Caco-2 (cell line): ENCODE measurements at regions not wholly inside any gene's neighbourhood (a gene's known extent, or its start where the extent isn't known, plus 50 kb on each side); places are given as distances from the start of the nearest gene placed in this dataset.

Experiments
- BruUV-seq: library from RNA; stranded (reverse); fragments of 400-500 nt; replicated peaks from 2 replicates; lab custom pipeline; 2021; lab: Mats Ljungman, UMichigan
- CTCF ChIA-PET: fragments of 300-600 bp; sonication (Branson Sonifier 250); formaldehyde crosslinking; loops from one replicate; lab custom pipeline; 2022; ENCODE audit warnings: antibody characterized with exemption; lab: Charles Lee
- POLR2A ChIA-PET: fragments of 300-600 bp; sonication (Branson Sonifier 250); formaldehyde crosslinking; loops from one replicate; lab custom pipeline; 2022; ENCODE audit warnings: antibody characterized with exemption; lab: Charles Lee
- DNase-seq, 2 experiments: peaks; one replicate each; pipeline versions ENCODE4 v3.0.0 to v3.0.0-alpha.2; 2020 to 2022
- H3K27me3 ChIP-seq: replicated peaks from 2 replicates; pipeline ENCODE4 v1.6.0; 2011; ENCODE audit warnings: low read length; ENCODE audit not compliant: control insufficient read depth, insufficient read depth
- H3K36me3 ChIP-seq: 2 replicates; pipeline ENCODE4 v1.5.1; 2011; ENCODE audit warnings: low read length; ENCODE audit not compliant: control insufficient read depth, insufficient read depth
- H3K4me1 ChIP-seq: fragments of 250-450 bp; sonication (Bioruptor Pico); 2 replicates; pipeline ENCODE4 v1.5.1; 2020; ENCODE audit warnings: mild to moderate bottlenecking
- H3K4me3 ChIP-seq: 2 replicates; pipeline ENCODE4 v1.5.1; 2011; ENCODE audit warnings: low read depth, mild to moderate bottlenecking, control low read depth, low read length
- H3K9me3 ChIP-seq: fragments of 250-450 bp; sonication (Bioruptor Pico); 2 replicates; pipeline ENCODE4 v1.5.1; 2020; ENCODE audit warnings: mild to moderate bottlenecking, moderate library complexity
- H3K27ac Mint-ChIP-seq: one replicate; pipeline ENCODE4 v1.8.0; 2022; ENCODE audit warnings: mixed read lengths; ENCODE audit not compliant: unreplicated experiment
- H3K27me3 Mint-ChIP-seq: one replicate; pipeline ENCODE4 v1.8.0; 2022; ENCODE audit warnings: mixed read lengths; ENCODE audit not compliant: insufficient read depth, unreplicated experiment
- H3K36me3 Mint-ChIP-seq: one replicate; pipeline ENCODE4 v1.8.0; 2022; ENCODE audit warnings: mild to moderate bottlenecking, mixed read lengths; ENCODE audit not compliant: insufficient read depth, unreplicated experiment
- H3K4me1 Mint-ChIP-seq: one replicate; pipeline ENCODE4 v1.8.0; 2022; ENCODE audit warnings: low read depth, mixed read lengths; ENCODE audit not compliant: unreplicated experiment
- H3K4me3 Mint-ChIP-seq: one replicate; pipeline ENCODE4 v1.8.0; 2022; ENCODE audit warnings: mild to moderate bottlenecking, moderate library complexity, mixed read lengths; ENCODE audit not compliant: unreplicated experiment
- H3K9me3 Mint-ChIP-seq: one replicate; pipeline ENCODE4 v1.8.0; 2022; ENCODE audit warnings: mixed read lengths; ENCODE audit not compliant: unreplicated experiment
- CTCF ChIP-seq, 2 experiments: fragments of 200-600 bp in 1 of 2; IDR thresholded peaks; 1 replicate in 1 of 2; 2 replicates in 1 of 2; pipeline versions ENCODE4 v1.5.1 to v1.8.0; 2011 to 2022; ENCODE audit warnings: antibody characterized with exemption in 1 of 2, control low read depth in 1 of 2, inconsistent platforms in 1 of 2, low read depth in 1 of 2, low read length in 1 of 2, mild to moderate bottlenecking in 1 of 2, moderate library complexity in 1 of 2; ENCODE audit not compliant: insufficient read depth in 1 of 2, severe bottlenecking in 1 of 2, unreplicated experiment in 1 of 2
- intact Hi-C: fragments of 100-400 bp; cut with micrococcal nuclease; formaldehyde crosslinking; loops from one replicate; pipeline ENCODE4 v1.10.0; 2022; ENCODE audit not compliant: unreplicated experiment

GRCh38 chr5:174576042-174576441, 148.3 kb upstream of the MSX2 start:
- BruUV-seq, result no TSS peak
- H3K27ac Mint-ChIP-seq, result no peak overlapping the region
- intact Hi-C loops, result loop anchor here (10.0 kb wide), 1 partner anchor 251 kb away; no protein-coding TSS in a partner anchor
- no peak overlapping the region for H3K4me3 ChIP-seq
- H3K4me1 Mint-ChIP-seq, result peaks cover under 1% of the 10 kb centered on the region
- H3K36me3 Mint-ChIP-seq, result no peaks in the 10 kb centered on the region
- no peaks in the 10 kb centered on the region for H3K27me3 ChIP-seq
- no peaks in the 10 kb centered on the region for H3K4me1 ChIP-seq
- no peak for DNase-seq
- no peak overlapping the region for H3K4me3 Mint-ChIP-seq
- no peaks in the 10 kb centered on the region for H3K36me3 ChIP-seq
- TF ChIP-seq CTCF (IDR thresholded peaks at IDR 0.05; ENCODE audit: insufficient read depth in 1 of 2, low read depth in 1 of 2, low read length in 1 of 2, severe bottlenecking in 1 of 2, unreplicated experiment in 1 of 2), result no peak
- ChIA-PET POLR2A (no interaction called here), CTCF (interaction anchor here (2.6 kb wide), 1 partner anchor 157 kb away, joined by 7 read pairs; no protein-coding TSS in a partner anchor)
- H3K9me3 Mint-ChIP-seq, result no peaks in the 10 kb centered on the region
- H3K9me3 ChIP-seq, result no peaks in the 10 kb centered on the region
- H3K27me3 Mint-ChIP-seq, result no peaks in the 10 kb centered on the region

GRCh38 chr5:174581479-174581878, 142.9 kb upstream of the MSX2 start:
- Histone ChIP-seq H3K9me3 (peaks cover 8% of the 10 kb centered on the region), H3K27me3 (no peaks in the 10 kb centered on the region), H3K36me3 (no peaks in the 10 kb centered on the region), H3K4me1 (peaks cover 9% of the 10 kb centered on the region; the same call in 1 of the 2 replicates), H3K4me3 (no peak overlapping the region)
- DNase-seq, result peak; percentile 61 to 72
- BruUV-seq, result no TSS peak
- no peaks in the 10 kb centered on the region for H3K27me3 Mint-ChIP-seq
- peaks cover 16% of the 10 kb centered on the region for H3K4me1 Mint-ChIP-seq
- CTCF ChIA-PET, result interaction anchor here (1.0 to 1.1 kb wide), 2 partner anchors 10 to 30 kb away, joined by 3 read pairs; no protein-coding TSS in a partner anchor
- intact Hi-C loops, result loop anchor here (1.0 to 5.0 kb wide), 4 partner anchors 37 to 211 kb away; no protein-coding TSS in a partner anchor
- no peaks in the 10 kb centered on the region for H3K9me3 Mint-ChIP-seq
- H3K27ac Mint-ChIP-seq, result no peak overlapping the region
- TF ChIP-seq CTCF (IDR thresholded peaks at IDR 0.05; ENCODE audit: insufficient read depth in 1 of 2, low read depth in 1 of 2, low read length in 1 of 2, severe bottlenecking in 1 of 2, unreplicated experiment in 1 of 2), result peak; percentile 68 to 70
- no peaks in the 10 kb centered on the region for H3K36me3 Mint-ChIP-seq
- no peak overlapping the region for H3K4me3 Mint-ChIP-seq
- POLR2A ChIA-PET, result no interaction called here

- no peak for DNase-seq
- intact Hi-C loops, result loop anchor here (1.0 to 5.0 kb wide), 4 partner anchors 37 to 210 kb away; no protein-coding TSS in a partner anchor
- CTCF ChIA-PET, result interaction anchor here (1.0 kb wide), 1 partner anchor 29 kb away, joined by 3 read pairs; no protein-coding TSS in a partner anchor
- no TSS peak for BruUV-seq
- Mint-ChIP-seq H3K36me3 (no peaks in the 10 kb centered on the region), H3K4me1 (peaks cover 16% of the 10 kb centered on the region), H3K9me3 (no peaks in the 10 kb centered on the region), H3K4me3 (no peak overlapping the region), H3K27ac (no peak overlapping the region), H3K27me3 (no peaks in the 10 kb centered on the region)
- peaks cover 12% of the 10 kb centered on the region for H3K9me3 ChIP-seq
- no peak for TF ChIP-seq CTCF (IDR thresholded peaks at IDR 0.05; ENCODE audit: insufficient read depth in 1 of 2, low read depth in 1 of 2, low read length in 1 of 2, severe bottlenecking in 1 of 2, unreplicated experiment in 1 of 2)
- H3K4me1 ChIP-seq, result peaks cover 9% of the 10 kb centered on the region; the same call in 1 of the 2 replicates
- POLR2A ChIA-PET, result no interaction called here
- no peak overlapping the region for H3K4me3 ChIP-seq
- H3K36me3 ChIP-seq, result no peaks in the 10 kb centered on the region
- no peaks in the 10 kb centered on the region for H3K27me3 ChIP-seq
Observed at GRCh38 chr5:174581894-174582293, 142.5 kb upstream of the MSX2 start.
